T-cell (primary cell): ENCODE measurements at regions not wholly inside any gene's neighbourhood (a gene's known extent, or its start where the extent isn't known, plus 50 kb on each side); places are given as distances from the start of the nearest gene placed in this dataset.
"Not testable (repeated sequence)": the region's sequence is repeated elsewhere in the genome, so short reads cannot be mapped to it uniquely, and the experiment has no call there.

Source experiments
- ATAC-seq, 4 experiments: fragments of 200-7000 bp in 3 of 4; fragments of 150-1000 bp in 1 of 4; cut with Tn5 transposase; replicated peaks in 1 of 4; 1 replicate in 3 of 4; 2 replicates in 1 of 4; pipeline ENCODE4 v1.10.0; 2021; ENCODE audit warnings: moderate library complexity in 3 of 4, mild to moderate bottlenecking in 2 of 4, moderate number of reproducible peaks in 1 of 4
- CTCF ChIA-PET, 2 donors: fragments of 300-600 bp; sonication (Branson Sonifier 250); formaldehyde crosslinking; loops; one replicate each; lab custom pipeline; 2022; ENCODE audit warnings: antibody characterized with exemption in 2 of 2; lab: Charles Lee
- POLR2A ChIA-PET, 2 donors: fragments of 300-600 bp; sonication (Branson Sonifier 250); formaldehyde crosslinking; loops; one replicate each; lab custom pipeline; 2022; ENCODE audit warnings: antibody characterized with exemption in 2 of 2; lab: Charles Lee
- DNase-seq, 35 experiments: peaks; one replicate each; pipeline versions ENCODE4 v3.0.0 to v3.0.0-alpha.2; 2013 to 2023
- H3K27ac ChIP-seq: one replicate; pipeline ENCODE4 v1.5.1; 2013; ENCODE audit warnings: low read length
- H3K27me3 ChIP-seq, 2 experiments: replicated peaks in 1 of 2; 1 replicate in 1 of 2; 2 replicates in 1 of 2; pipeline versions ENCODE4 v1.6.1 to v1.7.0; 2013; ENCODE audit warnings: low read length in 1 of 2, mixed read lengths in 1 of 2; ENCODE audit not compliant: control insufficient read depth in 2 of 2, insufficient read depth in 2 of 2; ENCODE audit errors: extremely low read depth in 1 of 2
- H3K36me3 ChIP-seq, 2 donors: 1 replicate in 1 of 2; 2 replicates in 1 of 2; pipeline versions ENCODE4 v1.6.1 to v1.7.0; 2013; ENCODE audit warnings: low read length in 1 of 2; ENCODE audit not compliant: control insufficient read depth in 2 of 2, insufficient read depth in 1 of 2; ENCODE audit errors: extremely low read depth in 1 of 2
- H3K4me1 ChIP-seq, 2 experiments: 1 replicate in 1 of 2; 2 replicates in 1 of 2; pipeline versions ENCODE4 v1.6.1 to v1.7.0; 2013; ENCODE audit warnings: low read length in 2 of 2, mixed read lengths in 1 of 2; ENCODE audit not compliant: insufficient read depth in 2 of 2, control insufficient read depth in 1 of 2; ENCODE audit errors: extremely low read depth in 1 of 2
- H3K4me3 ChIP-seq, 2 donors: 1 replicate in 1 of 2; 2 replicates in 1 of 2; pipeline versions ENCODE4 v1.5.1 to v1.7.0; 2013; ENCODE audit warnings: mild to moderate bottlenecking in 2 of 2, low read length in 1 of 2, moderate library complexity in 1 of 2; ENCODE audit not compliant: control insufficient read depth in 1 of 2; ENCODE audit errors: extremely low read depth in 1 of 2
- H3K9me3 ChIP-seq: 2 replicates; pipeline ENCODE4 v1.7.0; 2013
- H3K27ac Mint-ChIP-seq, 2 donors: one replicate each; pipeline ENCODE4 v1.8.0; 2020 to 2021; ENCODE audit warnings: mild to moderate bottlenecking in 2 of 2, mixed read lengths in 2 of 2
- H3K27me3 Mint-ChIP-seq, 2 donors: one replicate each; pipeline ENCODE4 v1.8.0; 2021 to 2022; ENCODE audit warnings: mixed read lengths in 2 of 2
- H3K36me3 Mint-ChIP-seq: one replicate; pipeline ENCODE4 v1.8.0; 2021; ENCODE audit warnings: mixed read lengths
- H3K4me1 Mint-ChIP-seq, 3 donors: one replicate each; pipeline ENCODE4 v1.8.0; 2020 to 2022; ENCODE audit warnings: mixed read lengths in 3 of 3, mild to moderate bottlenecking in 1 of 3
- H3K4me3 Mint-ChIP-seq, 3 donors: one replicate each; pipeline ENCODE4 v1.8.0; 2020 to 2022; ENCODE audit warnings: mild to moderate bottlenecking in 3 of 3, mixed read lengths in 3 of 3, moderate library complexity in 3 of 3
- H3K9me3 Mint-ChIP-seq, 3 donors: one replicate each; pipeline ENCODE4 v1.8.0; 2020 to 2022; ENCODE audit warnings: mixed read lengths in 3 of 3
- WGBS: methylation state at CpG from one replicate; pipeline ENCODE4 v1.1.5; 2013; ENCODE audit warnings: missing lambda C conversion rate; ENCODE audit not compliant: insufficient coverage; 5-methylcytosine and 5-hydroxymethylcytosine counted together

- WGBS, result 60% methylated on average over 3 of the region's 3 CpGs
- H3K4me1 Mint-ChIP-seq, POLR2A ChIA-PET: not testable (repeated sequence)
Measured at GRCh38 chr12:126291987-126292386, 1226.8 kb downstream of the AACS start.

GRCh38 chr12:126295652-126296051 lies 1230.4 kb downstream of the AACS start:
- Histone ChIP-seq H3K4me3 (no peak overlapping the region), H3K9me3 (no peaks in the 10 kb centered on the region), H3K4me1 (no peaks in the 10 kb centered on the region), H3K27ac (no peak overlapping the region), H3K27me3 (no peaks in the 10 kb centered on the region), H3K36me3 (no peaks in the 10 kb centered on the region)
- 79% methylated on average over 1 of the region's 2 CpGs for WGBS
- Mint-ChIP-seq H3K4me3 (no peak overlapping the region), H3K36me3 (no peaks in the 10 kb centered on the region), H3K27ac (no peak overlapping the region), H3K9me3 (peaks cover 12 to 21% (median 16%) of the 10 kb centered on the region in 3 donors), H3K27me3 (no peaks in the 10 kb centered on the region), H3K4me1 (no peaks in the 10 kb centered on the region)
- DNase-seq (no peak), ATAC-seq (no peak)
- POLR2A ChIA-PET, result no interaction called here
- CTCF ChIA-PET, result interaction anchor here in 1 of 2 donors (0.6 kb wide), 1 partner anchor 384 kb away, joined by 3 read pairs; no protein-coding TSS in a partner anchor

More at GRCh38 chr12:126291987-126292386, 1226.8 kb downstream of the AACS start:
- H3K27me3 Mint-ChIP-seq, H3K9me3 ChIP-seq, H3K36me3 ChIP-seq, H3K4me3 Mint-ChIP-seq, H3K36me3 Mint-ChIP-seq, H3K27me3 ChIP-seq, DNase-seq, H3K4me1 ChIP-seq, CTCF ChIA-PET, H3K27ac ChIP-seq, H3K27ac Mint-ChIP-seq, H3K4me3 ChIP-seq, ATAC-seq: not testable (repeated sequence)
- H3K9me3 Mint-ChIP-seq, result peaks cover 11 to 29% (median 12%) of the 10 kb centered on the region in 3 donors

GRCh38 chr12:126309278-126309677 lies 1244.0 kb downstream of the AACS start:
- Mint-ChIP-seq H3K4me1 (no peaks in the 10 kb centered on the region), H3K27ac (no peak overlapping the region), H3K36me3 (no peaks in the 10 kb centered on the region), H3K4me3 (no peak overlapping the region), H3K27me3 (no peaks in the 10 kb centered on the region), H3K9me3 (peaks cover 9 to 24% (median 18%) of the 10 kb centered on the region in 3 donors)
- Histone ChIP-seq H3K36me3 (no peaks in the 10 kb centered on the region), H3K27me3 (no peaks in the 10 kb centered on the region), H3K4me3 (no peak overlapping the region), H3K27ac (no peak overlapping the region), H3K9me3 (no peaks in the 10 kb centered on the region), H3K4me1 (no peaks in the 10 kb centered on the region)
- ChIA-PET CTCF (no interaction called here), POLR2A (no interaction called here)
- DNase-seq, result no peak
- ATAC-seq, result no peak
- WGBS, result no CpG with 5 or more reads among the region's 3 CpGs

- Mint-ChIP-seq H3K9me3 (peaks cover 4 to 22% (median 20%) of the 10 kb centered on the region in 3 donors), H3K27me3 (no peaks in the 10 kb centered on the region), H3K4me1 (no peaks in the 10 kb centered on the region), H3K27ac (no peak overlapping the region), H3K36me3 (no peaks in the 10 kb centered on the region), H3K4me3 (no peak overlapping the region)
- Histone ChIP-seq H3K36me3 (no peaks in the 10 kb centered on the region), H3K27me3 (no peaks in the 10 kb centered on the region), H3K4me3 (no peak overlapping the region), H3K27ac (no peak overlapping the region), H3K4me1 (no peaks in the 10 kb centered on the region), H3K9me3 (no peaks in the 10 kb centered on the region)
- no peak for DNase-seq
- POLR2A ChIA-PET, result no interaction called here
- 86% methylated on average over 3 of the region's 3 CpGs for WGBS
- CTCF ChIA-PET, result no interaction called here
- no peak for ATAC-seq
Measured at GRCh38 chr12:126312457-126312856, 1247.2 kb downstream of the AACS start.

- no peaks in the 10 kb centered on the region for H3K4me1 Mint-ChIP-seq
- POLR2A ChIA-PET, result interaction anchor here in 1 of 2 donors (0.6 kb wide), 1 partner anchor 473 kb away, joined by 7 read pairs; no protein-coding TSS in a partner anchor
- Histone ChIP-seq H3K4me3 (no peak overlapping the region), H3K4me1 (no peaks in the 10 kb centered on the region), H3K27me3 (no peaks in the 10 kb centered on the region), H3K27ac (no peak overlapping the region), H3K9me3 (no peaks in the 10 kb centered on the region), H3K36me3 (no peaks in the 10 kb centered on the region)
- H3K36me3 Mint-ChIP-seq, result no peaks in the 10 kb centered on the region
- no peak for ATAC-seq
- no peak for DNase-seq
- peaks cover 4 to 17% (median 9%) of the 10 kb centered on the region in 3 donors for H3K9me3 Mint-ChIP-seq
- H3K27ac Mint-ChIP-seq, result no peak overlapping the region
- CTCF ChIA-PET, result no interaction called here
- H3K4me3 Mint-ChIP-seq, result no peak overlapping the region
- WGBS, result 20% methylated on average over 1 of the region's 3 CpGs
- no peaks in the 10 kb centered on the region for H3K27me3 Mint-ChIP-seq
Measured at GRCh38 chr12:126316411-126316810, 1251.2 kb downstream of the AACS start.

DNA sequence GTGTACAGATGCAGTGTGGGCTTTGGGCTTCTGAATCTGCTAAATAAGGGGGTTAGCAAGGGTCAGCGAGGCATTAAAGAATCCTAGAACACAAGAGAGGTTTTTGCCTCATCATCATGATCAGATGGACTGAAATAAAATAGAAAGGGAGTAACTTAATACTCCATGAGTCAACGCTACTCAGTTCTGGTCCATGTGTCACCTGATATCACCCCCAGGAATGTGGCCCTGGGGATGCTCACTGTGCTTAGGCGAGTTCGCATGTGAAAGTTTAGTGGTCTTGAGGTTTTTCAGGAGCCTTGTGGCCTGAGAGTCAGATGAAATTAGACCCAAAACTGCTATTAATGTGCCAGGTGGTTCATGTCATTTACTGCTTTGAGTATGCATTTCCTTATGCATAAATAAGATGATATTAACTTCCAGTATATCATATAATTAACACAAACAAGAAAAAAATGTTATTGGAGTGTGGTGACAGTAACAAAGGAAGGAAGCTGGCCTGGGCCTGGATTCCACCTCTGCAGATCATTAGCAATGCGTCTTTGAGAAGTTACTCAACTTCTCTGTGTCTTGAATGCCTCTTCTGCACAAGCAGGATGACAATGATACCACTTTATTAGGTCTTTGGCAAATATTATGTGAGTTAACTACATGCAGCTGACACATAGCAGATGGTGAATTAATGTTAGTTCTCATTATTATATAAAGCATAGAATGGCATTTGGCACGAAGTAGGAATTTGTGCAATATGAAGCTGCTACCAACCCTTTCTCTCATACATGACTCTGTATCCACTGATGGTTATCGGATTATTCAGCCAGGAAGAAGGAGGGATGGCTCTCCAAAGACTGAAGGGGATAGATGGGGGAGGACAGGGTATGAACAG lies 1272.6 kb downstream of the AACS start:
- no peaks in the 10 kb centered on the region for H3K36me3 ChIP-seq
- no peak overlapping the region for H3K27ac ChIP-seq
- no peaks in the 10 kb centered on the region for H3K27me3 ChIP-seq
- H3K27ac Mint-ChIP-seq, result no peak overlapping the region
- H3K4me3 Mint-ChIP-seq, result no peak overlapping the region
- peaks cover 2 to 17% (median 4%) of the 10 kb centered on the region in 3 donors for H3K9me3 Mint-ChIP-seq
- no peak for DNase-seq
- no peaks in the 10 kb centered on the region for H3K4me1 ChIP-seq
- H3K36me3 Mint-ChIP-seq, result no peaks in the 10 kb centered on the region
- H3K27me3 Mint-ChIP-seq, result no peaks in the 10 kb centered on the region
- H3K9me3 ChIP-seq, result no peaks in the 10 kb centered on the region
- POLR2A ChIA-PET, result no interaction called here
- no peak overlapping the region for H3K4me3 ChIP-seq
- H3K4me1 Mint-ChIP-seq, result no peaks in the 10 kb centered on the region
- CTCF ChIA-PET, result no interaction called here
- WGBS, result 100% methylated on average over 3 of the region's 7 CpGs
- no peak for ATAC-seq
